Mucosa of descending colon (tissue), 3 donors: ENCODE measurements at regions not wholly inside any gene's neighbourhood (a gene's known extent, or its start where the extent isn't known, plus 50 kb on each side); places are given as distances from the start of the nearest gene placed in this dataset.

Experiments
- ATAC-seq: fragments of 200-7000 bp; cut with Tn5 transposase; one replicate; pipeline ENCODE4 v1.9.1; 2020; ENCODE audit warnings: mild to moderate bottlenecking, moderate library complexity
- DNase-seq, 3 donors: peaks; one replicate each; pipeline ENCODE4 v3.0.0-alpha.2; 2020
- H3K36me3 ChIP-seq: fragments of 200-600 bp; one replicate; pipeline ENCODE4 v1.8.0; 2021; ENCODE audit warnings: low read depth, mild to moderate bottlenecking
- H3K4me1 ChIP-seq: fragments of 200-600 bp; one replicate; pipeline ENCODE4 v1.8.0; 2021; ENCODE audit warnings: low read depth, mild to moderate bottlenecking
- H3K4me3 ChIP-seq: fragments of 200-600 bp; one replicate; pipeline ENCODE4 v1.8.0; 2021; ENCODE audit warnings: mild to moderate bottlenecking
- H3K9me3 ChIP-seq: fragments of 200-600 bp; one replicate; pipeline ENCODE4 v1.8.0; 2021; ENCODE audit warnings: mild to moderate bottlenecking
- intact Hi-C, 2 donors: fragments of 100-400 bp; cut with DNase I in 1 of 2; cut with micrococcal nuclease in 1 of 2; formaldehyde crosslinking; loops; one replicate each; pipeline versions ENCODE4 v1.11.0 to v1.11.1; 2022; cut with DNase I, micrococcal nuclease
- TF ChIP-seq, protein P1 (sequence below): fragments of 200-600 bp; IDR thresholded peaks from one replicate; pipeline ENCODE4 v1.8.0; 2022; ENCODE audit warnings: antibody characterized with exemption, mild to moderate bottlenecking
- donor health status: DM: no; HTN: no; CAD: no; lungs with moderate emphysema.
- donor health status: DM: no; HTN: no; CAD: no.
- donor health status: DM: no; HTN: yes; CAD: no.

DNA sequence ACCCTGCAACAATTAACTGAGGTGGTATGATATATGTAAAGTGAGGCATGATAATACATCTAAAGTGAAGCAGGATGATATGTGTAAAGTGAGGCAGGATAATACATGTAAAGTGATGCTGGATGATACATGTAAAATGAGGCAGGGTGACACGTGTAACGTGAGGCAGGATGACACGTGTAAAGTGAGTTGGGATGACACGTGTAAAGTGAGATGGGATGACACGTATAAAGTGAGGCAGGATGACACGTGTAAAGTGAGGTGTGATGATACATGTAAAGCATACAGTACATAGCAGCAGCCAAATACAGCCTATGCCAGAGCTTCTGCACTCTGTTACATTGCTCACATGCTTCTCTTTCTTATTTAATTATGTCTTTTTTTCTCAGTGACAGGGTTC, 184.4 kb upstream of the FOXF1 start:
- ATAC-seq (no peak), DNase-seq (no peak)
- Histone ChIP-seq H3K9me3 (no peaks in the 10 kb centered on the region), H3K4me3 (no peak overlapping the region), H3K36me3 (no peaks in the 10 kb centered on the region), H3K4me1 (no peaks in the 10 kb centered on the region)
- intact Hi-C loops = no loop called here
- TF ChIP-seq, protein P1, sequence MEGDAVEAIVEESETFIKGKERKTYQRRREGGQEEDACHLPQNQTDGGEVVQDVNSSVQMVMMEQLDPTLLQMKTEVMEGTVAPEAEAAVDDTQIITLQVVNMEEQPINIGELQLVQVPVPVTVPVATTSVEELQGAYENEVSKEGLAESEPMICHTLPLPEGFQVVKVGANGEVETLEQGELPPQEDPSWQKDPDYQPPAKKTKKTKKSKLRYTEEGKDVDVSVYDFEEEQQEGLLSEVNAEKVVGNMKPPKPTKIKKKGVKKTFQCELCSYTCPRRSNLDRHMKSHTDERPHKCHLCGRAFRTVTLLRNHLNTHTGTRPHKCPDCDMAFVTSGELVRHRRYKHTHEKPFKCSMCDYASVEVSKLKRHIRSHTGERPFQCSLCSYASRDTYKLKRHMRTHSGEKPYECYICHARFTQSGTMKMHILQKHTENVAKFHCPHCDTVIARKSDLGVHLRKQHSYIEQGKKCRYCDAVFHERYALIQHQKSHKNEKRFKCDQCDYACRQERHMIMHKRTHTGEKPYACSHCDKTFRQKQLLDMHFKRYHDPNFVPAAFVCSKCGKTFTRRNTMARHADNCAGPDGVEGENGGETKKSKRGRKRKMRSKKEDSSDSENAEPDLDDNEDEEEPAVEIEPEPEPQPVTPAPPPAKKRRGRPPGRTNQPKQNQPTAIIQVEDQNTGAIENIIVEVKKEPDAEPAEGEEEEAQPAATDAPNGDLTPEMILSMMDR = no peak

DNA sequence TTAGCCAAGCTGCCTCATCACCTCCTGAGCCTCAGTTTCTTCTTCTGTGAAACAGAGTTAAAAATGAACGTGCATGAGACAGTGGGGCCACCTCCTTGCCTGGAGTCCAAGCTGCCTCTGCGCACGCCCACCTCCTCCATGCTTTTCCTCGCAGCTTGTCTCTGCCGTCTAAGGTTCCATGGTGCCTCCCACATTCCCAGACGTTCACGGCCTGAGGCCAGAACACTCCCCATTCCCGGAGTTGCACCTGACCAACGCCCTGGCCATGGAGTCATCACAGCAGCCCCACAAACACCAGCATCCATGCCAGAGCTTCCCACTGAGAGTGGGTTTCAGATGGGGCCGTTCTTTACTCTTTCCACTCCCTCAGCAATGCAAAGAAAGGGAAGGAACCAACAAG, 183.0 kb upstream of the FOXF1 start:
- intact Hi-C loops = no loop called here
- no peaks in the 10 kb centered on the region for H3K9me3 ChIP-seq
- H3K4me3 ChIP-seq = no peak overlapping the region
- H3K36me3 ChIP-seq = no peaks in the 10 kb centered on the region
- ATAC-seq = no peak
- TF ChIP-seq, protein P1 = no peak
- H3K4me1 ChIP-seq = no peaks in the 10 kb centered on the region
- no peak for DNase-seq

DNA sequence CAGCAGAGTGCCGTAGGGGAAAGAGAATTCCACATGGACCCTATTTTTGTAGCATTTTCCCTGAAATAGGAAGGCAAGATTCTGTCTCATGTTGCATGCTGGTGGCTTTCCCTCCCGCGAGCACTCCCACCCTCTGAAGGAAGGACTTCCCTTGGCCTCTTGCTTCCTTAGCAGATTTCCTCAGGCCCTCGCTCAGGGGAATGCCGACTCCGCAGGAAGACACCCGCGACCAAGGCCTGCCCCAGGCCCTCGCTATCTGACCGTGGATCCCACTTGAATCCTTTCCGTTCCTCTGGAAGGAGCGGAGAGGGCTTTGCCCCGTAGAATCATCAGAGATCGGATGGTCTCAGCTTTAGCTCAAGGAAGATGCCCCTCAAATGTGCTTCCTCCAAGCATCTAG, 179.4 kb upstream of the FOXF1 start:
- H3K9me3 ChIP-seq = no peaks in the 10 kb centered on the region
- DNase-seq = no peak
- intact Hi-C loops = no loop called here
- no peaks in the 10 kb centered on the region for H3K36me3 ChIP-seq
- H3K4me3 ChIP-seq = no peak overlapping the region
- no peak for ATAC-seq
- TF ChIP-seq, protein P1 = no peak
- H3K4me1 ChIP-seq = no peaks in the 10 kb centered on the region

DNA sequence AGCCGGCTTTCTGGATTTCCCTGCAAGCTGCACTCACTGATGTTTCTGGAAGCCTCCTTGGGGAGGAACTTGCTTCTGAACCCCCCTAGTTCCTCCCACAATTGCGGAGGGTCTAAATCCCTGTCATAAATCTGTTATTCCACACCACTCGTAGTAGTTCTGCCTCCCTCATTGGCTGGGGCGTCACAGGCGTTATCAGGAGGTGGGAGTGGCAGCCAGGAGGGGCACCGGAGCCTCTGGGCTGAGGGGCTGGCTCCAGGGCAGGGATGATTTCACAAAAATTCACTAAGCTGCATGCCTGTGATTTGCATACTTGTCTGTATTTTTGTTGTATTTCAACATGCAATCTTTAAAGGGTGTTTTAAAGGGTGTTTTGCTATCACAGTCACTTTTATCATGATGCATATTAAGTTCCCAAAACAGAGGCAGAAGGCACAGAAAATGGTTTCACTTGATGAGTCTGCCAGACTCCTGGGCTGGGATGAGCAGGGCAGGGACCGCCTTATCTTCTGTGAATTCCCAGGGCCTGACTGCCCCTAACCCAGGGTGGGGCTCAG, 176.2 kb upstream of the FOXF1 start:
- DNase-seq (no peak), ATAC-seq (no peak)
- intact Hi-C loops = no loop called here
- no peaks in the 10 kb centered on the region for H3K4me1 ChIP-seq
- no peaks in the 10 kb centered on the region for H3K36me3 ChIP-seq
- TF ChIP-seq, protein P1 = no peak
- no peaks in the 10 kb centered on the region for H3K9me3 ChIP-seq
- H3K4me3 ChIP-seq = no peak overlapping the region

DNA sequence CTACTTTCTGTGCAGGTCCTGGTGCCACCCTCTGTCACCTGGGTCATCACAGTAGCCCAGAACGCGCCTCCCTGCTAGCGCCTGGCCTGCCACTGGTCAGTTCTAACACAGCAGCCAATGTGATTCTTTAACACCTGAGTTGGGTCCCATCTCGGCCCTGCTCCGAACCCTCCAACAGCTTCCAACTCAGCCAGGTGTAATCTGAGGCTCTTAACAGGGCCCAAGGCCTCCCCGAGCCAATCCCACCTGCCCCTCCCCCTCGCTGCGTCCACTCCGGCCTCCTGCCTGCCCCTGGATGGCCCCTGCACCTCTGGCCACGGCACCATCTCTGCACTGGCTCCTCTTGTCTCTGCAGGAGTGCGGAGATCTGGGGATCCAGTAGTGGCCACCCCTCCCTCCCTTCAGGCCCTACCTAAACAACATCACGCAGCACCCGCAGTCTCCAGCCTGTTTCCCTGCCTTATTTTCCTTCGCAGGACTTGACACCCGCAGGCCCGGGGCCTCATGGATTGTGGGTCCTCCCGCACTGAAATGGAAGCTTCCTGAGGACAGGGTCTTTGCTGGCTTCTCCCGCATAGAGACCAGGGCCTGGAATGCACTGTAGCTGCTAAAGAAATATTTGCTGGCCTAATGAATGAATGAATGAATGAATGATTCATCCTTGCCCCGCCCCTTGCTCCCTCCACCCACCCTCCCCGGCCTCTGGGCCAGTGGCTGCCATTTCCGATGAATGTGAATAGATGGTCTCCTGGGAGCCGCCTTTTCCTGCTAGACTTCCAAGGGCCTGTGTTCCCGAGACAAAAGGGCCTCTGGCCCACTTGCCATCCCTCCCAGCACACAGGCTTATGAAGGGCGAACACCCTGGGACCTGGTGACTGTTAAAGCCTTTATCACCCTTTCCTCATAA, 174.8 kb upstream of the FOXF1 start:
- no peak for ATAC-seq
- TF ChIP-seq, protein P1 = no peak
- H3K36me3 ChIP-seq = no peaks in the 10 kb centered on the region
- intact Hi-C loops = no loop called here
- no peaks in the 10 kb centered on the region for H3K4me1 ChIP-seq
- DNase-seq = no peak
- no peaks in the 10 kb centered on the region for H3K9me3 ChIP-seq
- no peak overlapping the region for H3K4me3 ChIP-seq
